Stimulated activated CD4-positive, alpha-beta T cell treated with anti-CD3 and anti-CD28 coated beads, Interleukin-15, amount 100 ng/mL, for 48 hours (primary cell): ENCODE measurements at regions not wholly inside any gene's neighbourhood (a gene's known extent, or its start where the extent isn't known, plus 50 kb on each side); places are given as distances from the start of the nearest gene placed in this dataset.
A peak's percentile ranks its signal among the peaks of the same experiment; 100 is the strongest.
"Not testable (repeated sequence)": the region's sequence is repeated elsewhere in the genome, so short reads cannot be mapped to it uniquely, and the experiment has no call there.

Source experiments
- DNase-seq, 2 donors: peaks; one replicate each; pipeline ENCODE4 v3.0.0-alpha.2; 2020; ENCODE audit warnings: low read depth in 2 of 2

GRCh38 chr14:106652494-106652893 lies 1126.1 kb downstream of the TMEM121 start:
- no peak for DNase-seq

GRCh38 chr14:106657460-106657859 lies 1131.1 kb downstream of the TMEM121 start:
- peak in 1 of 2 donors; percentile 52 for DNase-seq

GRCh38 chr14:106658066-106658860 lies 1131.9 kb downstream of the TMEM121 start:
- DNase-seq = not testable (repeated sequence)

- peak; percentile 10 to 42 for DNase-seq
Measured at GRCh38 chr14:106661561-106661960, 1135.2 kb downstream of the TMEM121 start.

- no peak for DNase-seq
Measured at GRCh38 chr14:106662936-106663550, 1136.7 kb downstream of the TMEM121 start.

- DNase-seq = peak; percentile 61 to 75
Measured at GRCh38 chr14:106663805-106664410, 1137.5 kb downstream of the TMEM121 start.

GRCh38 chr14:106665814-106666213 lies 1139.4 kb downstream of the TMEM121 start:
- DNase-seq = peak in 1 of 2 donors; percentile 12

- DNase-seq = no peak
Measured at GRCh38 chr14:106666341-106666740, 1140.0 kb downstream of the TMEM121 start.

- no peak for DNase-seq
Measured at GRCh38 chr14:106670011-106670410, 1143.6 kb downstream of the TMEM121 start.

- DNase-seq = not testable (repeated sequence)
Measured at GRCh38 chr14:106674093-106674492, 1147.7 kb downstream of the TMEM121 start.

GRCh38 chr14:106674509-106675125 lies 1148.2 kb downstream of the TMEM121 start:
- peak; percentile 32 to 74 for DNase-seq

- DNase-seq = not testable (repeated sequence)
Measured at GRCh38 chr14:106675716-106676115, 1149.3 kb downstream of the TMEM121 start.

- DNase-seq = no peak
Measured at GRCh38 chr14:106679776-106680175, 1153.4 kb downstream of the TMEM121 start.

GRCh38 chr14:106681161-106681560 lies 1154.8 kb downstream of the TMEM121 start:
- DNase-seq = no peak

GRCh38 chr14:106681568-106681967 lies 1155.2 kb downstream of the TMEM121 start:
- no peak for DNase-seq

- no peak for DNase-seq
Measured at GRCh38 chr14:106683631-106684030, 1157.2 kb downstream of the TMEM121 start.

- no peak for DNase-seq
Measured at GRCh38 chr14:106686533-106686932, 1160.2 kb downstream of the TMEM121 start.

- DNase-seq = no peak
Measured at GRCh38 chr14:106690333-106690891, 1164.0 kb downstream of the TMEM121 start.

- peak; percentile 84 to 89 for DNase-seq
Measured at GRCh38 chr14:106691601-106692291, 1165.4 kb downstream of the TMEM121 start.

- peak; percentile 51 to 59 for DNase-seq
Measured at GRCh38 chr14:106694638-106695393, 1168.4 kb downstream of the TMEM121 start.
